ENCODE measurements at regions not wholly inside any gene's neighbourhood (a gene's known extent, or its start where the extent isn't known, plus 50 kb on each side); places are given as distances from the start of the nearest gene placed in this dataset.
"Not testable (repeated sequence)": the region's sequence is repeated elsewhere in the genome, so short reads cannot be mapped to it uniquely, and the experiment has no call there.

- in situ Hi-C loops (cut with MboI; ENCODE audit: low sequenced_read_pairs), result no loop called here
These were observed 421.4 kb upstream of the DIPK2B start for GRCh38 chrX:45622042-45622423.

GRCh38 chrX:45621376-45622041, 420.8 kb upstream of the DIPK2B start:
- in situ Hi-C loops (cut with MboI; ENCODE audit: low sequenced_read_pairs), result no loop called here

DNA sequence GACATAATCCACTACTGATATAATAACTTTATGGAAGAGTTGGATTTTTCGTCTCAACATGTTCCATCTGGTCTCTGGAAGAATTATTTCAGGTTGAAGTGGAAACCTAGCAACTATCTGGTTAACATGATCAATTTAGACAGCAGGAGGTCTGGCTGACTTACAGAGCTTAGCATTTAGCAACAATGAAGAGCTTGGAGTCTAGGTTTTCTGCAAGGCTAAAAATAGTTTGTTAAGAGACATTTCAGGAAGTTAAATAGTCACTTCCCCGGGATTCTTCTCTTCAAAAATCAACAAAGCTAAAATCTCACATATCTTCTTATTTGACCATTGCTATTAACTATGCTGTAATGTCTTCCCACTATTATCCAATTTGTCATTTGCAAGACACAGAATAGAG, 418.6 kb upstream of the DIPK2B start:
- in situ Hi-C loops (cut with MboI; ENCODE audit: low sequenced_read_pairs), result no loop called here

DNA sequence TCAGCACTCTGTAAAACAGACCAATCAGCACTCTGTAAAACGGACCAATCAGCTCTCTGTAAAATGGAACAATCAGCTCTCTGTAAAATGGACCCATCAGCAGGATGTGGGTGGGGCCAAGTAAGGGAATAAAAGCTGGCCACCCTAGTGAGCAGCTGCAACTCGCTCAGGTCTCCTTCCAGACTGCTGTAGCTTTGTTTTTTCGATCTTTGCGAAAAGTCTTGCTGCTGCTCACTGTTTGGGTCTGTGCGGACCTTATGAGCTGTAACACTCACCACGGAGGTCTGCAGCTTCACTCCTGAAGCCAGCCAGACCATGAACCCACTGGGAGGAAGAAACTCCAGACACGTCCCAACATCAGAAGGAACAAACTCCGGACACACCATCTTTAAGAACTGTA, 414.9 kb upstream of the DIPK2B start:
- in situ Hi-C loops (cut with MboI; ENCODE audit: low sequenced_read_pairs), result not testable (repeated sequence)

- in situ Hi-C loops (cut with MboI; ENCODE audit: low sequenced_read_pairs), result no loop called here
These were observed 414.2 kb upstream of the DIPK2B start for GRCh38 chrX:45614853-45615252.

DNA sequence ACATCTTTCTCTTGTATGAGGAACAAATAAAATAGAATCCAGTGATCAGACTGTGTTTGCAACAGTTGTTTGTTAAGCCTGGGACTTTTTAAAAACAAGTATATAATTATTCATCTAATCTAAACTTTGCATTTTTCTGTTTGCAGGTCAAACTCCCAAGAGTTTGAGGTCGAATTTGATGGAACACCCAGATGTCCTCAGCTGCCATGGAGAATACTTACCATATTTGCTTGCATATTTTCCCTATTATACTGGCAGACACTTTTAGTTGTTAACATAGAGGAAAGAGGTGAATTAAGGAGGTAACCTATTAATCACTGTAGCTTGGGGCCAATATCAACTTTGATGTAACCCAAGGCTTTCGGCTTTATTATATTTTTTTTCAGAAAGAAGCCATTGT, 401.5 kb upstream of the DIPK2B start:
- in situ Hi-C loops (cut with MboI; ENCODE audit: low sequenced_read_pairs), result no loop called here

GRCh38 chrX:45601052-45601451, 400.4 kb upstream of the DIPK2B start:
- in situ Hi-C loops (cut with MboI; ENCODE audit: low sequenced_read_pairs), result no loop called here

DNA sequence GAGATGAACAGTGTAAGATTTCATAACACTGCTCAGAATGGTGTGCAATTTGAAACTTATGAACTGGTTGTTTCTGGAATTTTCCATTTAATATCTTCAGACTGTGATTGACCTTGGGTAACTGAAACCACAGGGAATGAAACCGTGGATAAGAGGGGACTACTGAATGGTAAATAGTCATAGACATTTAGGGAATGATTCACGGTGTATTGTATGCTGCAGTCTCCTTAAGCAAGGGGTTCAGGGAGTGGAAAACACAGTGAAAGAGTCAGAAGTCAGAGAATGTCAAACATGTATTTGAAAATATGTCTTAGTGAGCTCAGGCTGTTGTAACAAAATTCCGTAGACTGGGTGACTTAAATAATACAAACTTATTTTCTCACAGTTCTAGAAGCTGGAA, 398.2 kb upstream of the DIPK2B start:
- in situ Hi-C loops (cut with MboI; ENCODE audit: low sequenced_read_pairs), result no loop called here

DNA sequence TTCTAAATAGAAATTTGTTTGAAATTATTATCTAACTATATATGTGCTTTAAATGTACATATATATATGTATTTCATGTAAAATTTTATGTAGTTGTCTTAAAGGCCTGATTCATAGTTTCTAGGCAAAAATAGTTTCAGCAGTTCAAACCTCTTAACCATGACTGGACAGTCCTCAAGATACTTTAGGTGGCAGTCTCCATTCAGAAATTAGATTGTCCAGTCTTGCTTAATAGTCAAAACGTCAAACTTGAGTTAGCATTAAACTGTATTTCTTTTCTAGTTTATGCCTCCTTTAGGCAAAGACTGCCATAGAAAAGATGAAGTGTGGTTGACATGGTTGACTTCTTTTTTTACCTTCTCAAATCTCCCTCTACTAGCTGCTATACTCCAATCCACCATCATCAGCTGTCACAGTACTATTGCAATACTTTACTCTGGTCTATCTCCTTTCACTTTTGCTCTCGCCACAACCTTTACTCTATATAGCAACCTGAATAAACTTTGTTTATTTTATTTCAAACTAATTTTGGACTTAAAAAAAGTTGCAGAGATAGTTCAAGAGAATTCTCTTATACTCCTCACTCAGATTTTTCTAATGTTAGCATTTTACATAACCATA, 395.6 kb upstream of the DIPK2B start:
- in situ Hi-C loops (cut with MboI; ENCODE audit: low sequenced_read_pairs), result no loop called here

GRCh38 chrX:45592101-45592500, 391.4 kb upstream of the DIPK2B start:
- in situ Hi-C loops (cut with MboI; ENCODE audit: low sequenced_read_pairs), result no loop called here

GRCh38 chrX:45591650-45592049, 391.0 kb upstream of the DIPK2B start:
- in situ Hi-C loops (cut with MboI; ENCODE audit: low sequenced_read_pairs), result no loop called here

GRCh38 chrX:45584717-45585116, 384.0 kb upstream of the DIPK2B start:
- in situ Hi-C loops (cut with MboI; ENCODE audit: low sequenced_read_pairs), result no loop called here

GRCh38 chrX:45577361-45577760, 376.7 kb upstream of the DIPK2B start:
- in situ Hi-C loops (cut with MboI; ENCODE audit: low sequenced_read_pairs), result no loop called here

DNA sequence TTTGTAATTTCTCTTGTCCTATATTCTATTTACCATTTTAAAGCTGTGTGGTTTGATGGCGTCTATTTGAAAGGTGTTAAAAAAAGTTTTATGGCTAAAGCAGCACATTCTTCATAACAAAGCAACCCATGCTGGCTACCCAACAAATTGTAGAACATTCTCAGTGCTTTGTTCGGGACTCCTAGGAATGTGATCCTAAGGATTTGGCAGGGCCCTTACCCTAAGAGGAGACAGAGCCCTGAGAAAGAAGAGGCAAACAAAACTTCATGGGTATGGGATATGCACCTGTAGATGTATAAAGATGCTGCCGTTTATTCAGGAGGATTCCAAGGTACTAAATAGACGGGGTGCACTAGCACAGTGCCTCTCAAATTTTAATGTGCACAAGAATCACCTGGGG, 370.8 kb upstream of the DIPK2B start:
- in situ Hi-C loops (cut with MboI; ENCODE audit: low sequenced_read_pairs), result no loop called here

DNA sequence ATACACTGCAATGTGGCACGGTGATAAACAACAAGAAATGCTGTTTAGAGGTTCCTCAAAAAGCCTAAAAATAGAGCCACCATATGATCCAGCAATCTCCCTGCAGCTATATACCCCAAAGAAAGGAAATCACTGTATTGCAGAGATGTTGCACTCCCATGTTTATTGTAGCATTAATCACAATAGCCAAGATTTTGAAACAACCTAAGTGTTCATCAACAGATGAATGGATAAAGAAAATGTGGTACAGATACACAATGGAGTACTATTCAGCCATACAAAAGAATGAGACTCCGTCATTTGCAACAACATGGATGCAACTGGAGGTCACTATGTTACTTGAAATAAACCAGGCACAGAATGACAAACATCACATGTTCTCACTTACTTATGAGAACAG, 365.8 kb upstream of the DIPK2B start:
- in situ Hi-C loops (cut with MboI; ENCODE audit: low sequenced_read_pairs), result no loop called here

DNA sequence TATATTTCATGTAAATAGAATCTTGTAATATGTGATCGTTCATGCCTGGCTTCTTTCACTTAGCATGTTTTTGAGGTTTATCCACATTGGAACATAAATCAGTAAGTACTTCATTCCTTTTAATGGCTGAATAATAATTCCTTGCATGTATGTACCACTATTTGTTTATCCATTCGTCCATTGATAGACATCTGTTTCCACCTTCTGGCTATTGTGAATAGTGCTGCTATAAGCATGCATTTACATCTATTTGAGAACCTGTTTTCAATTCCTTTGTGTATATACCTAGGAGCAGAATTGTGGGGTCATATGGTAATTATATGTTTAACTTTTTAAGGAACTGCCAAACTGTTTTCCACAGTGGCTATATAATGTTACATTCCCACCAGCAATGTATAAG, 356.7 kb upstream of the DIPK2B start:
- in situ Hi-C loops (cut with MboI; ENCODE audit: low sequenced_read_pairs), result no loop called here

GRCh38 chrX:45554736-45555135, 354.1 kb upstream of the DIPK2B start:
- in situ Hi-C loops (cut with MboI; ENCODE audit: low sequenced_read_pairs), result no loop called here

- in situ Hi-C loops (cut with MboI; ENCODE audit: low sequenced_read_pairs), result no loop called here
These were observed 352.7 kb upstream of the DIPK2B start for GRCh38 chrX:45553417-45553816.

- in situ Hi-C loops (cut with MboI; ENCODE audit: low sequenced_read_pairs), result loop anchor here (25.0 kb wide), 1 partner anchor 291 kb away; no protein-coding TSS in a partner anchor
These were observed 346.0 kb upstream of the DIPK2B start for GRCh38 chrX:45546697-45547096.

DNA sequence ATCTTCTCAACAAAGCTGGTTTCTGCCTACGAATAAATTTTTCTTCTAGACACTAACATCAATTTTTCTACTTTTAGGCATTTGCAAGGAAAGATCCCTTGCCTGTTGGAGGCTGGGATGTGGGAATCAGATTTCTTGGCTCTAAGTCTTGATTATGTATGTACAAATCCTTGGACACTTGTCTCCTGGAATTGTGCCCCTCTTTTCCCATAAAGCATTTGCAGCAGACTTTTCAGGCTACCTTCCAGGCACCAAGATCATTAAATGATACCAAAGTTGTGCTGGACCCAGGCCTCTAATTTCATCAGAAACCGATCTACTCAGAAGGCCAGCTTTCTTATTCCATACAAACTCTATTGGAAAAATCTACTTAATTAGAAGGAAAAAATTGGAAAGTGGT, 339.5 kb upstream of the DIPK2B start:
- in situ Hi-C loops (cut with MboI; ENCODE audit: low sequenced_read_pairs), result loop anchor here (25.0 kb wide), 1 partner anchor 297 kb away; no protein-coding TSS in a partner anchor

- in situ Hi-C loops (cut with MboI; ENCODE audit: low sequenced_read_pairs), result loop anchor here (25.0 kb wide), 1 partner anchor 299 kb away; no protein-coding TSS in a partner anchor
These were observed 337.3 kb upstream of the DIPK2B start for GRCh38 chrX:45537936-45538335.

DNA sequence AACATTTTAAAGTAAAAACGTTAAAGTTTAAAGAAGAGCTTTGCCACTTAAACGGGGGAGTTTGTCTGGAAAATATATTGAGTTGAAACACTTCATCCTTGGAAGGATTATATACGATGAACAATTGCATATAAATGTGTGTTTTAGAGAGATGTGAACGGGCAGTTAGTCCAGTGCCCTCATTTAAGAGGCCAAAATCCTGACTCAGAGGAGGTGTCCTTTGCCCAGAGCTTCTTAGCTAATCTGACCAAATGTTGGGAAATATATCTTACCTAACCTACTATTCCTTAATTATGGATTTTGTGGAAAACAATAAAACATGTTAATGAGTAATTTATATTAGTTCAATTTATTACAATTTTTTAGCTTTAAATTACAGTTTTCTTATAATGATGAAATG, 327.2 kb upstream of the DIPK2B start:
- in situ Hi-C loops (cut with MboI; ENCODE audit: low sequenced_read_pairs), result loop anchor here (25.0 kb wide), 1 partner anchor 309 kb away; no protein-coding TSS in a partner anchor

GRCh38 chrX:45524805-45525204, 324.1 kb upstream of the DIPK2B start:
- in situ Hi-C loops (cut with MboI; ENCODE audit: low sequenced_read_pairs), result loop anchor here (25.0 kb wide), 1 partner anchor 312 kb away; no protein-coding TSS in a partner anchor

All from HL-60/S4 treated with retinoic acid at 250 ng/mL for 4 days and 3 days (cell line).